ENCODE measurements at regions not wholly inside any gene's neighbourhood (a gene's known extent, or its start where the extent isn't known, plus 50 kb on each side); places are given as distances from the start of the nearest gene placed in this dataset.
A peak's percentile ranks its signal among the peaks of the same experiment; 100 is the strongest.

GRCh38 chr9:87109851-87110250, 162.5 kb upstream of the GAS1 start:
- H3K4me3 ChIP-seq: no peak overlapping the region
- H3K36me3 ChIP-seq (ENCODE audit: control insufficient read depth in 4 of 4, insufficient read depth in 4 of 4, low read length in 4 of 4): no peaks in the 10 kb centered on the region
- H3K27ac ChIP-seq (ENCODE audit: low read depth in 1 of 2, low read length in 1 of 2): no peak overlapping the region
- no peak for ATAC-seq (ENCODE audit: insufficient read depth, low FRiP score)
- peaks cover 0 to 17% (median 3%) of the 10 kb centered on the region in 5 donors for H3K4me1 ChIP-seq (ENCODE audit: control insufficient read depth in 5 of 5, insufficient read depth in 5 of 5, low read length in 5 of 5)
- no peak overlapping the region for H3K9ac ChIP-seq (ENCODE audit: insufficient read depth in 1 of 2, low read length in 2 of 2)
- no peak for DNase-seq
- H3K9me3 ChIP-seq (ENCODE audit: control insufficient read depth in 4 of 4, insufficient read depth in 3 of 4, low read length in 3 of 4): peaks cover 0 to 7% (median 2%) of the 10 kb centered on the region in 4 donors
- TF ChIP-seq CTCF (IDR thresholded peaks at IDR 0.05; ENCODE audit: control extremely low read depth, extremely low read depth): no peak
- no peaks in the 10 kb centered on the region for H3K27me3 ChIP-seq (ENCODE audit: control insufficient read depth in 3 of 3, insufficient read depth in 3 of 3, low read length in 2 of 3)

- no peak overlapping the region for H3K9ac ChIP-seq (ENCODE audit: insufficient read depth in 1 of 2, low read length in 2 of 2)
- ATAC-seq (ENCODE audit: insufficient read depth, low FRiP score) (no peak), DNase-seq (no peak)
- H3K4me1 ChIP-seq (ENCODE audit: control insufficient read depth in 5 of 5, insufficient read depth in 5 of 5, low read length in 5 of 5): peaks cover 3 to 19% (median 6%) of the 10 kb centered on the region in 5 donors
- TF ChIP-seq CTCF (IDR thresholded peaks at IDR 0.05; ENCODE audit: control extremely low read depth, extremely low read depth): no peak
- H3K27me3 ChIP-seq (ENCODE audit: control insufficient read depth in 3 of 3, insufficient read depth in 3 of 3, low read length in 2 of 3): no peaks in the 10 kb centered on the region
- H3K36me3 ChIP-seq (ENCODE audit: control insufficient read depth in 4 of 4, insufficient read depth in 4 of 4, low read length in 4 of 4): no peaks in the 10 kb centered on the region
- H3K4me3 ChIP-seq: no peak overlapping the region
- H3K9me3 ChIP-seq (ENCODE audit: control insufficient read depth in 4 of 4, insufficient read depth in 3 of 4, low read length in 3 of 4): peaks cover 0 to 7% (median 2%) of the 10 kb centered on the region in 4 donors
- WGBS, 2 donors: 87 to 96% methylated on average over 7 of the region's 7 CpGs
- peak overlapping the region in 1 of 2 donors; percentile 33 for H3K27ac ChIP-seq (ENCODE audit: low read depth in 1 of 2, low read length in 1 of 2)
Measured at GRCh38 chr9:87111010-87111409, 163.7 kb upstream of the GAS1 start.

- H3K4me1 ChIP-seq (ENCODE audit: control insufficient read depth in 5 of 5, insufficient read depth in 5 of 5, low read length in 5 of 5): peaks cover 3 to 23% (median 6%) of the 10 kb centered on the region in 5 donors
- 80 to 82% methylated on average over 5 of the region's 5 CpGs for WGBS, 2 donors
- no peak for TF ChIP-seq CTCF (IDR thresholded peaks at IDR 0.05; ENCODE audit: control extremely low read depth, extremely low read depth)
Measured at GRCh38 chr9:87112656-87113055, 165.3 kb upstream of the GAS1 start.

GRCh38 chr9:87113874-87114273, 166.6 kb upstream of the GAS1 start:
- no peak for ATAC-seq (ENCODE audit: insufficient read depth, low FRiP score)
- WGBS, 2 donors: 86 to 87% methylated on average over 2 of the region's 2 CpGs
- H3K9me3 ChIP-seq (ENCODE audit: control insufficient read depth in 4 of 4, insufficient read depth in 3 of 4, low read length in 3 of 4): peaks cover 0 to 7% (median 2%) of the 10 kb centered on the region in 4 donors
- DNase-seq: peak in 2 of 3 donors; percentile 26 to 33
- no peak overlapping the region for H3K27ac ChIP-seq (ENCODE audit: low read depth in 1 of 2, low read length in 1 of 2)
- H3K36me3 ChIP-seq (ENCODE audit: control insufficient read depth in 4 of 4, insufficient read depth in 4 of 4, low read length in 4 of 4): no peaks in the 10 kb centered on the region
- H3K27me3 ChIP-seq (ENCODE audit: control insufficient read depth in 3 of 3, insufficient read depth in 3 of 3, low read length in 2 of 3): no peaks in the 10 kb centered on the region
- TF ChIP-seq CTCF (IDR thresholded peaks at IDR 0.05; ENCODE audit: control extremely low read depth, extremely low read depth): no peak
- no peak overlapping the region for H3K9ac ChIP-seq (ENCODE audit: insufficient read depth in 1 of 2, low read length in 2 of 2)
- H3K4me3 ChIP-seq: no peak overlapping the region
- H3K4me1 ChIP-seq (ENCODE audit: control insufficient read depth in 5 of 5, insufficient read depth in 5 of 5, low read length in 5 of 5): peaks cover 3 to 14% (median 6%) of the 10 kb centered on the region in 5 donors

More at GRCh38 chr9:87112656-87113055, 165.3 kb upstream of the GAS1 start:
- Histone ChIP-seq H3K4me3 (no peak overlapping the region), H3K9me3 (ENCODE audit: control insufficient read depth in 4 of 4, insufficient read depth in 3 of 4, low read length in 3 of 4) (peaks cover 0 to 7% (median 2%) of the 10 kb centered on the region in 4 donors), H3K36me3 (ENCODE audit: control insufficient read depth in 4 of 4, insufficient read depth in 4 of 4, low read length in 4 of 4) (no peaks in the 10 kb centered on the region), H3K9ac (ENCODE audit: insufficient read depth in 1 of 2, low read length in 2 of 2) (no peak overlapping the region), H3K27me3 (ENCODE audit: control insufficient read depth in 3 of 3, insufficient read depth in 3 of 3, low read length in 2 of 3) (no peaks in the 10 kb centered on the region), H3K27ac (ENCODE audit: low read depth in 1 of 2, low read length in 1 of 2) (no peak overlapping the region)
- ATAC-seq (ENCODE audit: insufficient read depth, low FRiP score) (no peak), DNase-seq (no peak)

Measured in lung (tissue), 11 donors.